Neuron (in vitro differentiated cells): ENCODE measurements at regions not wholly inside any gene's neighbourhood (a gene's known extent, or its start where the extent isn't known, plus 50 kb on each side); places are given as distances from the start of the nearest gene placed in this dataset.

ENCODE experiments used
- H2AFZ ChIP-seq: one replicate; pipeline ENCODE4 v1.6.1; 2013; ENCODE audit warnings: low read depth, mild to moderate bottlenecking, inconsistent platforms, low read length, moderate library complexity
- H3K27me3 ChIP-seq: one replicate; pipeline ENCODE4 v1.6.1; 2013; ENCODE audit warnings: low read length; ENCODE audit not compliant: insufficient read depth
- H3K36me3 ChIP-seq: one replicate; pipeline ENCODE4 v1.6.1; 2013; ENCODE audit warnings: low read length; ENCODE audit not compliant: insufficient read depth
- H3K4me1 ChIP-seq: one replicate; pipeline ENCODE4 v1.6.1; 2013; ENCODE audit warnings: low read length; ENCODE audit not compliant: insufficient read depth
- H3K4me3 ChIP-seq: 2 replicates; pipeline ENCODE4 v1.5.1; 2013; ENCODE audit warnings: mild to moderate bottlenecking, low read length, moderate library complexity
- H3K9me3 ChIP-seq: one replicate; pipeline ENCODE4 v1.6.1; 2013; ENCODE audit warnings: low read length

- no peaks in the 10 kb centered on the region for H3K9me3 ChIP-seq
- H3K4me1 ChIP-seq: peaks cover 52% of the 10 kb centered on the region
- no peaks in the 10 kb centered on the region for H3K36me3 ChIP-seq
- H2AFZ ChIP-seq: no peak overlapping the region
- H3K4me3 ChIP-seq: no peak overlapping the region
- H3K27me3 ChIP-seq: no peaks in the 10 kb centered on the region
Observed at GRCh38 chr10:78548369-78548768, 514.7 kb downstream of the RPS24 start.

GRCh38 chr10:78549140-78549935, 515.7 kb downstream of the RPS24 start:
- no peak overlapping the region for H3K4me3 ChIP-seq
- no peaks in the 10 kb centered on the region for H3K36me3 ChIP-seq
- H2AFZ ChIP-seq: no peak overlapping the region
- H3K27me3 ChIP-seq: no peaks in the 10 kb centered on the region
- H3K9me3 ChIP-seq: no peaks in the 10 kb centered on the region
- peaks cover 42% of the 10 kb centered on the region for H3K4me1 ChIP-seq

- Histone ChIP-seq H2AFZ (no peak overlapping the region), H3K9me3 (no peaks in the 10 kb centered on the region), H3K4me3 (no peak overlapping the region), H3K36me3 (no peaks in the 10 kb centered on the region), H3K4me1 (peaks cover 34% of the 10 kb centered on the region), H3K27me3 (no peaks in the 10 kb centered on the region)
Observed at GRCh38 chr10:78550090-78550489, 516.4 kb downstream of the RPS24 start.

- no peaks in the 10 kb centered on the region for H3K9me3 ChIP-seq
- H3K36me3 ChIP-seq: no peaks in the 10 kb centered on the region
- H3K4me1 ChIP-seq: peaks cover 28% of the 10 kb centered on the region
- H2AFZ ChIP-seq: no peak overlapping the region
- H3K27me3 ChIP-seq: no peaks in the 10 kb centered on the region
- no peak overlapping the region for H3K4me3 ChIP-seq
Observed at GRCh38 chr10:78550716-78551115, 517.1 kb downstream of the RPS24 start.

- no peaks in the 10 kb centered on the region for H3K27me3 ChIP-seq
- H2AFZ ChIP-seq: no peak overlapping the region
- peaks cover 28% of the 10 kb centered on the region for H3K4me1 ChIP-seq
- no peaks in the 10 kb centered on the region for H3K9me3 ChIP-seq
- no peaks in the 10 kb centered on the region for H3K36me3 ChIP-seq
- H3K4me3 ChIP-seq: no peak overlapping the region
Observed at GRCh38 chr10:78551184-78552005, 517.4 kb upstream of the ZMIZ1 start.

- H2AFZ ChIP-seq: no peak overlapping the region
- H3K36me3 ChIP-seq: no peaks in the 10 kb centered on the region
- H3K4me1 ChIP-seq: peaks cover 28% of the 10 kb centered on the region
- no peaks in the 10 kb centered on the region for H3K27me3 ChIP-seq
- H3K9me3 ChIP-seq: no peaks in the 10 kb centered on the region
- no peak overlapping the region for H3K4me3 ChIP-seq
Observed at GRCh38 chr10:78552261-78552811, 516.4 kb upstream of the ZMIZ1 start.

GRCh38 chr10:78553792-78554191, 515.0 kb upstream of the ZMIZ1 start:
- H3K4me3 ChIP-seq: no peak overlapping the region
- no peaks in the 10 kb centered on the region for H3K36me3 ChIP-seq

GRCh38 chr10:78555128-78555527, 513.6 kb upstream of the ZMIZ1 start:
- Histone ChIP-seq H3K9me3 (no peaks in the 10 kb centered on the region), H2AFZ (no peak overlapping the region), H3K4me3 (no peak overlapping the region), H3K36me3 (no peaks in the 10 kb centered on the region), H3K27me3 (no peaks in the 10 kb centered on the region), H3K4me1 (peaks cover 39% of the 10 kb centered on the region)

More at GRCh38 chr10:78553792-78554191, 515.0 kb upstream of the ZMIZ1 start:
- no peak overlapping the region for H2AFZ ChIP-seq
- peaks cover 28% of the 10 kb centered on the region for H3K4me1 ChIP-seq
- no peaks in the 10 kb centered on the region for H3K27me3 ChIP-seq
- H3K9me3 ChIP-seq: no peaks in the 10 kb centered on the region

- H3K9me3 ChIP-seq: no peaks in the 10 kb centered on the region
- H3K4me3 ChIP-seq: no peak overlapping the region
- H3K27me3 ChIP-seq: no peaks in the 10 kb centered on the region
- H2AFZ ChIP-seq: no peak overlapping the region
- peaks cover 26% of the 10 kb centered on the region for H3K4me1 ChIP-seq
- H3K36me3 ChIP-seq: no peaks in the 10 kb centered on the region
Observed at GRCh38 chr10:78556705-78557432, 511.9 kb upstream of the ZMIZ1 start.

GRCh38 chr10:78557433-78557925, 511.3 kb upstream of the ZMIZ1 start:
- no peaks in the 10 kb centered on the region for H3K36me3 ChIP-seq
- H3K27me3 ChIP-seq: no peaks in the 10 kb centered on the region
- H3K4me3 ChIP-seq: no peak overlapping the region
- H3K4me1 ChIP-seq: peaks cover 19% of the 10 kb centered on the region
- no peak overlapping the region for H2AFZ ChIP-seq
- H3K9me3 ChIP-seq: no peaks in the 10 kb centered on the region

GRCh38 chr10:78559661-78560340, 509.0 kb upstream of the ZMIZ1 start:
- Histone ChIP-seq H2AFZ (no peak overlapping the region), H3K4me3 (no peak overlapping the region), H3K4me1 (peaks cover 11% of the 10 kb centered on the region), H3K27me3 (no peaks in the 10 kb centered on the region), H3K36me3 (no peaks in the 10 kb centered on the region), H3K9me3 (no peaks in the 10 kb centered on the region)

- Histone ChIP-seq H3K4me1 (peaks cover 11% of the 10 kb centered on the region), H3K27me3 (no peaks in the 10 kb centered on the region), H3K36me3 (no peaks in the 10 kb centered on the region), H2AFZ (no peak overlapping the region), H3K9me3 (no peaks in the 10 kb centered on the region), H3K4me3 (no peak overlapping the region)
Observed at GRCh38 chr10:78560341-78560688, 508.5 kb upstream of the ZMIZ1 start.
